NCI-H345 treated with DMSO at 0.1 percent for 48 hours (cell line): ENCODE measurements at regions not wholly inside any gene's neighbourhood (a gene's known extent, or its start where the extent isn't known, plus 50 kb on each side); places are given as distances from the start of the nearest gene placed in this dataset.

ENCODE experiments used
- DNase-seq: peaks from one replicate; lab custom pipeline; 2025; ENCODE audit not compliant: unreplicated experiment; lab: John Stamatoyannopoulos, UW

DNA sequence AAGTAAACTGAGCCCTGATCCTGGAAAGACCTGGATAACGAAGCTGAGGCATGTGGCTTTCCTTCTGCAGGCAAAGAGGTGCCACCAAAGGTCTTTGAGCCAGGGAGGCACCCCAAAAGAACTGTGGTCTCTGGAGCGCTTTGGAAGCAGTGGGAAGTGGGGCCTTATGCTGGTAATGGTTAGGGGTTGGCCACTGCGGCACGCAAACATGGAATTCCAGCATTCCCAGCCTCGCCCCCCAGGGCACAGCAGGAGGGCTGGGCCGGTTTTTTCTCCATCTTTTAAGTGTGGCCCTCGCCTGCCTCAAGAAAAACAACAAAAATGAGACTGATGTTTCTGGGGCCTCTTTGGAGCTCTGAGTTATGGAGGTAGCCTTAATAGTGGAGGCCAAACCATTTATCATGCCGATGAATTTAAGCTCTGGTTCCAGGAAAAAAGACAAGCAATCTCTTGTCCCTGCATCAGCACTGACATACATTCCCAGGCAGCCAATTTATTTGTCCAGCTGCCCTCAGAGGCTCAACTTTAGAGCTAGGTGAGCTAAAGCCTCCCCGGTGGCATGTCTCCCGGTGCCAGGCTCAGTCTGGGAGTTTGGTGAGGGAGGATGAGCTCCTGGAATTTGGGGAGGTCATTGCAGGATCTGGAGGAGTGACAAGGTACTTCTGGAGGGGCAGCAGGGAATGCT lies 109.0 kb downstream of the TLE3 start:
- DNase-seq = no peak

DNA sequence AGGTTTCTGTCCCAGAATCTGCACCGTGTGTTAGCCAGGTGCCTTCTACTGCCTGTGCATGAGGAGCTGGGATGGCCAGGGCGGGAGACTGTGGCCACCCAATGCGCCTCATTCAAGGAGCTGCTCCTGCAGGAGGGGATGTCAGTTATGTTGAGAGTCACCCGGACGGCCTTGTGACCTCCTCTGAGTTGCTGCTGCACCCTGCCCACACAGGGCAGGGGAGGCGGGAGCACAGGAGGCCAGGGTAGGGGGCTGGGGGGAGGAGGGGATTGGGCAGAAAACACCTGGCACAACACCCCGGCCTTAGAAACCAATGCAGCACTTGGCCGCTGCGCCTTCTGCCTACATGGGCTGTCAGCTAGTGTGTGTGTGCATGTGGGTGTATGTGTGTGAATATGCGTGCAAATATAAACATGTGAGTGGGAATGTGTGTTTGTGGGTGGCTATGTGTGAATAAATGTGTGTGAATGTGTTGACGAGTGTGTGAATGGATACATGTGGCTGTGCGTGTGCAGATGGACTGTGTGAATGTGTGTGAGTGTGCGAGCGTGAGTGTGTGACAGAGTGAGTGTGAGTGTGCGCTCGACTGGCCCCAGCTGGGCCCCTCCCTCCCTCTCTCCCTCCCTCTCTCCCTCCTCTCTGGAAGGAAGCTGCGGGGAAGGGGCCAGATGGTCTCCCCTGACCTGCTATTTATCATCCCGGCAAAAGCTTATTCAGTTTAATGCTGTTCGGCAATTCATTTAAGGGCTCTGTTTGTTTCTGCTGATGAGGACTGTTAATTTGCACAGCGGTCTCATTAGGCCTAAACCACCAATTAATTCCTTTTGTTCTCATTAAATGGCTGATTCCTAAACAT lies 106.9 kb downstream of the TLE3 start:
- no peak for DNase-seq

DNA sequence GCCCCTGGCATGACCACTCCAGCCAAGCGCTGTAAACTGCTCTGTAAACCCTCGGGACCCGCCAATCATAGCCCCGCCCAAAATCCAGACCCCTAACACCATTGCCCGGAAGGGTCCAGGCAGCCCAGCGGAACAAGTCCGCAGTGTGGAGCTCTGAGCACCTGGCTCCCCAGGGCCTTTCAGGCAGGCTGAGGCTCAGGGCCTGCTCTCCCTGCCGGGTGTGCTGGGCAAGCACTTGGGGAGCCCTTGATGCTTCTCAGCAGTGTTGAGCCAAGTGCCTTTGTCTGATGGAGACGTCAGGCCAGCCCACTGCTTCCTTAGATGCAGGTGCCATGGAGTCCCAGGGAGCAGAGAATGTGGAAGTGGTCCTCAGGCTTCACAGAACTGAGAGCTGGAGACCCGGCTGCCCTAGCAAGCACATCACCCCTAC lies 106.2 kb downstream of the TLE3 start:
- DNase-seq = no peak

DNA sequence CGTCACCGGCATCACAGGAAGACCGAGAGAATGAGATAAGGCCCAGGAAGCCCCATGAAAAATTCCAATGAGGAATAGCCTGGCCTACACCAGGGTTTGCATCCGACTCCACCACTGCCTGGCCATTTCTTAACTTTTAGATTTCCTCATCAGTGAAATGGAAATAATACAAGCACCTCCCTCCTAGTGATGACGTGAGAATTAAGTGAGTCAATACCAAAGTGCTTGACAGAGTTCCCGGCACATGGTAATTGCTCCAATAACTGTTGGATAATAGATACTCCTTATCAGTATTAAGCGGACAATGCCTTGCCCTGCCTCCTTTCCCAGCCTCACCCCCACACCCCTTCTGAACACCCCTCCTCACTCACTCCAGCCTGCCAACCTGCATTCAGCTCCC lies 105.4 kb downstream of the TLE3 start:
- no peak for DNase-seq

DNA sequence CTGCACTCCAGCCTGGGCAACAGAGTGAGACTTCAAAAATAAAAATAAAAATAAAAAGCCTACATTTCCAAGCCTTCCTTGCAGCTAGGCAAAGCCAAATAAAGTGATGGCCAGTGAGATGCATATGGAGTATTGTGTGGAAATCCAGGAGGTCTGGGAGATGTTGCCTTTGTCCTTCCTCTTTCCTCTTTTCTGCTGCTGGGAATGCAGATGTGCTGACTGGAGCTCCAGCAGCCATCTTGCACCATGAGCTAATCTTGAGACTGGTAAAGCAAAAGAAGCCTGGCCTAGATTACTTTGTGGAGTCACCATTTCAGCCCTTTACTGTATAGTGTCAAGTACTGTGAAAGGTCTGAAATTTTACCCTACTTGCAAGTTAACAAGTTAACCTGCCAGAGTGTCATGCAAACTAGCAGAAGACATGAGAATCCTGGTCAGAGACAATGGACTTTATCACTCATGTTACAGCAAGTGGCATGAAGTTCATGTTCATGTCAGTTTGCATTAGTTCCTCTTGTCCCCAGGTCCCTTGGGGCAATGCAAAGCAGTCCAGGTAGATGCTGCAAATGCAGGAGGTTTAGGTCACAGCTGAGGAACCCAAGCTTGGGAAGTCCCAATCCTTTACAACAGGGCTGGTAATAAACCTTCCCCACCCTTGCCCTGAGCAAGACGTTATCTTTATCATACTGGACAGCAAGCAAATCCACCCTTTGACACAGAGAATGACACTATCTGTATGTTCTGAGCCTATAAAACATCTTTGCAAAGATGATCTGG lies 103.1 kb downstream of the TLE3 start:
- no peak for DNase-seq

DNA sequence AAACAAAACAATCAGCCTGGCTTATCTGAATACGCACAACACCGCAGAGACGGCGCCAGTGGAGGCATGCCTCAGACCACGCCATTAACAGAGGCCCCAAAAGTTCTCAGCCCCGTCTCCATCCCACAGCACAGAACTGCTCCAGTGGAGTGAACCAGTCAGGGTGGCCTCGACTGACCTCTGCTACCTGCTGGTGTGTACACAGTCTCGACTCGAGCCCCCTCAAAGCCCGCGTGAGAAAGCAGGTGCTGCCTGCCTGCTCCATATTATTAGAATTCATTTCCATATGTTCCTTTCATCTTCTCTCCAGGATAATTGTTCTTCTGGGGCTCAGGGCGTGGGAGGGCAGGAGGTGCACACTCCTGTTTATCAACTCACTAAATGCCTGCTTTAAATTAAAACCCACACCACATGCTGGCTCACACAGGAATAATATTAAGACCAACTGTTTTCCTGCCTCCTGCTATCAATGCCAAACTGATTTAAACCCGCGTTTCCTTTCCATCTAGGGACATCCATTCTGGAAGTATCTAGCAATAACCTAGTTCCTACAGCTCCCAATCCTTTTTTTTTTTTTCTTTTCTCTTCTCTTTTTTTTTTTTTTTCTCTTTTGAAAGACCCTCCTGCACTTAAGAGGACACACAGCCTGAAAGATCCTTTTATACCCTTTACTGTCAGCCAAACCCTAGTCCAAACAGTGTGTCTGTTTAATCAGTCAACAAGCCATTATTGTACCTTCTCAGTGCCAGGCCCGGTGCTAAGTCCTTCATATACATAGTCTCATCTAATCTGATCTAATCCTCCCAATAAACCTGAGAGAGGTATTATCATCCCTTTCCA lies 101.2 kb downstream of the TLE3 start:
- peak; percentile 76 for DNase-seq

DNA sequence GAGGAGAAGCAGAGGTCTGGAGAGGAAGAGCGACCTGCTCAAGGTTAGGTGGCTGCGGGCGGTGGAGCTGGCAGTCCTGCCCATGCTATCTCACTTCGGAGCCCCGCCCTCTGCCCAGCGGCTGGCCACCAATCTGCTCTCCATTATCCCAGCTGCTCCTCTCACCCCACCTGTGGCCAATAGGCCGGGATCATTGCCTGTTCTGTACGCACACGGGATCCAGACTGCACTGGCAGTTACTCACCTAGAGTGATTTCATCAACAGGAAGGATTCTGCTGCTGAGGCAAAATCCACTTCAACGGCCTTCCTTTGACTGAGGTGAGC lies 100.6 kb downstream of the TLE3 start:
- no peak for DNase-seq
